ENCODE measurements at regions not wholly inside any gene's neighbourhood (a gene's known extent, or its start where the extent isn't known, plus 50 kb on each side); places are given as distances from the start of the nearest gene placed in this dataset.

DNA sequence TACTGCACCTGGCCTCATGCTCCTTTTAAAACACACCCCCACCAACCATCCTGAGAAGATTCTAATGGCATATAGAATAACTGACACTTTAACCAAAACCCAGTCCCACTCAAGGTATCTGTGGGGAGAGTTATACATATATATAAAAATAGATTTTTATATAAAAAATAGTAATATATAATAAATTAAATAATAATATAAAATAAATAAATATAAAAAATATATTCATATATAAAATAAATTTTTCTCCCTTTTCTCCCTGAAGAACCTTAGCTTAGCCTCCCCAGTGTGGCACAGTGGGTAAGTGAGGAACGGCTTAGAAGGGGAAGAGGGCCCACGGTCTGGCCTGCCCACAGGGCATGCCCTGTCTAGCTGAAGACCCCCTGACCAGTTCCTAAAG is 51.1 kb upstream of the SSBP2 start (continued):
- TF ChIP-seq PRDM15 (CRISPR knock-in tag; IDR thresholded peaks at IDR 0.05), result no peak
- TF ChIP-seq, protein P1, sequence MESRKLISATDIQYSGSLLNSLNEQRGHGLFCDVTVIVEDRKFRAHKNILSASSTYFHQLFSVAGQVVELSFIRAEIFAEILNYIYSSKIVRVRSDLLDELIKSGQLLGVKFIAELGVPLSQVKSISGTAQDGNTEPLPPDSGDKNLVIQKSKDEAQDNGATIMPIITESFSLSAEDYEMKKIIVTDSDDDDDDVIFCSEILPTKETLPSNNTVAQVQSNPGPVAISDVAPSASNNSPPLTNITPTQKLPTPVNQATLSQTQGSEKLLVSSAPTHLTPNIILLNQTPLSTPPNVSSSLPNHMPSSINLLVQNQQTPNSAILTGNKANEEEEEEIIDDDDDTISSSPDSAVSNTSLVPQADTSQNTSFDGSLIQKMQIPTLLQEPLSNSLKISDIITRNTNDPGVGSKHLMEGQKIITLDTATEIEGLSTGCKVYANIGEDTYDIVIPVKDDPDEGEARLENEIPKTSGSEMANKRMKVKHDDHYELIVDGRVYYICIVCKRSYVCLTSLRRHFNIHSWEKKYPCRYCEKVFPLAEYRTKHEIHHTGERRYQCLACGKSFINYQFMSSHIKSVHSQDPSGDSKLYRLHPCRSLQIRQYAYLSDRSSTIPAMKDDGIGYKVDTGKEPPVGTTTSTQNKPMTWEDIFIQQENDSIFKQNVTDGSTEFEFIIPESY (IDR thresholded peaks at IDR 0.05), result no peak
- no peak for TF ChIP-seq SP1 (IDR thresholded peaks at IDR 0.05; ENCODE audit: low read depth, low read length)
- TF ChIP-seq NR2F1 (conservative IDR thresholded peaks at IDR 0.05), result no peak
- no peak for TF ChIP-seq BCLAF1 (IDR thresholded peaks at IDR 0.05)
- TF ChIP-seq CHD4 (IDR thresholded peaks at IDR 0.05), result no peak
- no peak for TF ChIP-seq ASH2L (IDR thresholded peaks at IDR 0.05; ENCODE audit: borderline replicate concordance, low read depth)
- no peak for TF ChIP-seq RUNX3 (IDR thresholded peaks at IDR 0.05; ENCODE audit: low read length)
- TF ChIP-seq ATF7 (IDR thresholded peaks at IDR 0.05; ENCODE audit: low read depth), result no peak
- TF ChIP-seq, protein P2, sequence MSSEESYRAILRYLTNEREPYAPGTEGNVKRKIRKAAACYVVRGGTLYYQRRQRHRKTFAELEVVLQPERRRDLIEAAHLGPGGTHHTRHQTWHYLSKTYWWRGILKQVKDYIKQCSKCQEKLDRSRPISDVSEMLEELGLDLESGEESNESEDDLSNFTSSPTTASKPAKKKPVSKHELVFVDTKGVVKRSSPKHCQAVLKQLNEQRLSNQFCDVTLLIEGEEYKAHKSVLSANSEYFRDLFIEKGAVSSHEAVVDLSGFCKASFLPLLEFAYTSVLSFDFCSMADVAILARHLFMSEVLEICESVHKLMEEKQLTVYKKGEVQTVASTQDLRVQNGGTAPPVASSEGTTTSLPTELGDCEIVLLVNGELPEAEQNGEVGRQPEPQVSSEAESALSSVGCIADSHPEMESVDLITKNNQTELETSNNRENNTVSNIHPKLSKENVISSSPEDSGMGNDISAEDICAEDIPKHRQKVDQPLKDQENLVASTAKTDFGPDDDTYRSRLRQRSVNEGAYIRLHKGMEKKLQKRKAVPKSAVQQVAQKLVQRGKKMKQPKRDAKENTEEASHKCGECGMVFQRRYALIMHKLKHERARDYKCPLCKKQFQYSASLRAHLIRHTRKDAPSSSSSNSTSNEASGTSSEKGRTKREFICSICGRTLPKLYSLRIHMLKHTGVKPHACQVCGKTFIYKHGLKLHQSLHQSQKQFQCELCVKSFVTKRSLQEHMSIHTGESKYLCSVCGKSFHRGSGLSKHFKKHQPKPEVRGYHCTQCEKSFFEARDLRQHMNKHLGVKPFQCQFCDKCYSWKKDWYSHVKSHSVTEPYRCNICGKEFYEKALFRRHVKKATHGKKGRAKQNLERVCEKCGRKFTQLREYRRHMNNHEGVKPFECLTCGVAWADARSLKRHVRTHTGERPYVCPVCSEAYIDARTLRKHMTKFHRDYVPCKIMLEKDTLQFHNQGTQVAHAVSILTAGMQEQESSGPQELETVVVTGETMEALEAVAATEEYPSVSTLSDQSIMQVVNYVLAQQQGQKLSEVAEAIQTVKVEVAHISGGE (CRISPR knock-in tag; IDR thresholded peaks at IDR 0.05), result no peak
- no peak for TF ChIP-seq CEBPB (IDR thresholded peaks at IDR 0.05; ENCODE audit: borderline replicate concordance in 1 of 2, low read depth in 2 of 2, low read length in 2 of 2)
- TF ChIP-seq, protein P3, sequence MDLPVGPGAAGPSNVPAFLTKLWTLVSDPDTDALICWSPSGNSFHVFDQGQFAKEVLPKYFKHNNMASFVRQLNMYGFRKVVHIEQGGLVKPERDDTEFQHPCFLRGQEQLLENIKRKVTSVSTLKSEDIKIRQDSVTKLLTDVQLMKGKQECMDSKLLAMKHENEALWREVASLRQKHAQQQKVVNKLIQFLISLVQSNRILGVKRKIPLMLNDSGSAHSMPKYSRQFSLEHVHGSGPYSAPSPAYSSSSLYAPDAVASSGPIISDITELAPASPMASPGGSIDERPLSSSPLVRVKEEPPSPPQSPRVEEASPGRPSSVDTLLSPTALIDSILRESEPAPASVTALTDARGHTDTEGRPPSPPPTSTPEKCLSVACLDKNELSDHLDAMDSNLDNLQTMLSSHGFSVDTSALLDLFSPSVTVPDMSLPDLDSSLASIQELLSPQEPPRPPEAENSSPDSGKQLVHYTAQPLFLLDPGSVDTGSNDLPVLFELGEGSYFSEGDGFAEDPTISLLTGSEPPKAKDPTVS (IDR thresholded peaks at IDR 0.05; ENCODE audit: low read depth, low read length), result no peak

All from GM12878 (cell line).